ENCODE measurements at regions not wholly inside any gene's neighbourhood (a gene's known extent, or its start where the extent isn't known, plus 50 kb on each side); places are given as distances from the start of the nearest gene placed in this dataset.

DNA sequence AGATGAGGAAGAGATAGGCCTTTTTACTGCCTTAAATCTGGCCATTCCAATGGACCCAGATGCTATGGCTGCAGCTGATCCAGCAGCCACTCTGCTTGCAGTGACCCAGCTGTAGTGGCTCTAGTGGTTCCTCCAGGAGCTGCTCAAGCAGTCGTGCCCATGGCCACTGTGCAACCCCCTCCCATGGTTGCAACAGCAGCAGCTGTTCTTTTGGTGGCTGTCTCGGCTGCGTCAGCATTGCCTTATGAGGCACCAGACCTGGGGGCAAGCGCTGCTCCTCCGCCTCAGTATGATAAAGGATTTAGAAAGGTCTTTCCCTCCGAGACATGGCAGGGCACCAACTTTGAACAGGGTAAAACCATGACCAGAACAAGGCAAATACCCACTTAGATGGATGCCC, 384.9 kb upstream of the DCC start:
- no peak for DNase-seq

DNA sequence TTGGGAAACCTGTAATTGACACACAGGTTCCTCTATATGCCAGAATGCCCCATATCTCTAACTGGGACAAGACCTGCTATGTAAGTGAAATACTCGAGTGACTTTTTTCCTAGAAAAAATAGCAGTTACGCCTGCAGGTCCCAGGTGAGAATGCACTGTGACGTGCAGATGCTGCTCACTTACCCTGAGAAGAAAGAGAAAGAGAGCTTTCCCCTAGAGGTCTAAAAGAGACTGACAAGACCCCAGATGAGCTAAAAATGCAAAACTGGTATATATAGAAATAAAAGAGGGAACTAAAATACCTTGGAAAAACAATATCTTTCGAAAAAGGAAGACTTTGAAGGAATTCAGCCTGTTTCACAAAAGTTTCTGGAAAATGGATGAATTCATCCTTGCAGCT, 383.0 kb upstream of the DCC start:
- DNase-seq = no peak

DNA sequence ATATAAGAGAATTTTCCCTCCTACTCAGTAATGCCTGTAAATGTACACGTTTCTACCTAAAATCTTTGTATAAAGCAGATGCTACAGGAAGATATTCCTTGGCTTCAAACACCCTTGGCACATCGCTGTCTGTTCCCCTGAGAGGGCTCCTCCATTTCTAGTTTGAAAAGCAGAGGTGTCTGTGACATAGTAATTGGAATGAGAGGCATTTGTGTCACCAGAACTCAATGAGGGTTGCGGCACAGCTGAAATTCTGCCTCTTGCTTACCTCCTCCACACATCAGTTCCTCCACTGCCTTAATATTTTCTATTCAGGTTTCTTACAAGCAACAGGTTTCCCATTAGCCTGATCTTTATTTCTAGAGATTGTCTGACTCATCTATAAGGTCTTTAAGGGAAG, 359.9 kb upstream of the DCC start:
- no peak for DNase-seq

DNA sequence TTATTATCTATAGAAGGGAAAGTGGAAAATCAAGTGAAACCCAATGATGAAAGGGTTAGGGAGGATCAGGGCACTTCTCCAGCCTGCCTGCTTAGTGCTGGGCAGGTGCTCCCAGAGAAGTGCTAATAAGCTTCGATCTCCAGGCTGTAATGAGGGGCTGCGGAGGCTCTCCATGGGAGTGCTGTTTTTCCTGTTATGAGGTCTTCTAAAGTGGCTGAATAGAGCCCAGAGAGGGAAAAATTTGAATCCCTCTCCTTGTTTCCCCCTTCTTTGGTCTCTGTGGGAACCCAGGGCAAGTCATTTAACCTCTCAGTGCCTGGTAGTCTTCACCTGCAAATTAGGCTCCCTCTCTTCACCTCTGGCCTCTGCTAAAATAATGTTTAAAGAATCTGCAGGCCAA, 351.7 kb upstream of the DCC start:
- DNase-seq = no peak

DNA sequence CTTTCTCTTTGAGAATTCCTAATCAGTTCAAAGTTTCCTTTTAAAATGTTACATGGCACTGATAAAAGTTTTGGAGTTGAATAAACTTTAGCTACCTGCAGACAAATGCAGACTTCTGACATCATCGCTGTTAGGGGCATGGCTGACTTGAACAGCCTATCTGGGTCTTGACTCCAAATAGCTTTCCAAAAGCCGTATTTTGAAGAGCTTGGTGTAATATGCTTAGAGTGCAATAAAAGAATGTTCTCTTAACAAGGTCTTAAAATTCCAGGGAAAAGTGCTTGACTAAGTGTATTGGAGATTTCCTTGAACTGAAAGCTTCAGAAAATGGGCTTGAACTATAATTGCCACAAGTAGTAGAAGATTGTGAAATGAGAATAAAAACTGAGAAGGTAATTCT, 342.9 kb upstream of the DCC start:
- DNase-seq = no peak

DNA sequence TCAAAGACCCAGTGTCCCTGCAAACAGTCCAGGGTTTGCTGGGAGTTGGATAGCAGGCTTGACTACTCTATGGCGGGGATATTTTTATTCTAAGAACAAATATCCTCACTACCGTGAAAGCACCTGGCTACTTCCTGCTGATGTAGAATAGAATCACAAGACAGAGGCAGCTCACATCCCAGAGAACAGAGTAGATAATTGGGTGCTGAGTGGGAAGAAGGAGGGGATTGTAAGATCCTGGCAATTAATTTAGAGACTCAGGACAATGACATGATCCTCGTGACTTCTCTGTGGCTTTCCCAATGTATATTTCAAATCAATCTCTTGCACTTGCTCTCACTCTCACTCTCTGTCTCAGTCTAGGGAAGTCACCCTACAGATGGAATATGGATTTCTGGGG, 341.9 kb upstream of the DCC start:
- no peak for DNase-seq

DNA sequence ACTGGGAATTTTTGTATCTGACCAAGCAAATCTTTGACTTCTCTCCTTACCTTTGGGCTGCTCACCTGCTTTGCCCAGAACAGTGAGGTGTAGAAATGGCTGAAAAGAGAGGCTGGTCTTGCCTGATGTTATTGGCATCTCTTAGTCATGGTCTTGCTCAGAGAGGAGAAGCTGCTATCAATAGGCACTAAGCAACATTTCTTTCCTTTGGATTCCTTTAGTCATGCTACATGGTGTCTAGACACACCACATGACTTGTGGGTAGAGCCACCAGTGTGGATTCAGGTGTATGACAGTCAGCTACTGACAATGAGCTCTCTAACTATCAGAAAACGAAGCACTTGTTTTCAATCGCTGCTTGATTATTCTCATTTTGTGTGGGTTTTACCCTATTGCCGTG, 341.3 kb upstream of the DCC start:
- DNase-seq = no peak

DNA sequence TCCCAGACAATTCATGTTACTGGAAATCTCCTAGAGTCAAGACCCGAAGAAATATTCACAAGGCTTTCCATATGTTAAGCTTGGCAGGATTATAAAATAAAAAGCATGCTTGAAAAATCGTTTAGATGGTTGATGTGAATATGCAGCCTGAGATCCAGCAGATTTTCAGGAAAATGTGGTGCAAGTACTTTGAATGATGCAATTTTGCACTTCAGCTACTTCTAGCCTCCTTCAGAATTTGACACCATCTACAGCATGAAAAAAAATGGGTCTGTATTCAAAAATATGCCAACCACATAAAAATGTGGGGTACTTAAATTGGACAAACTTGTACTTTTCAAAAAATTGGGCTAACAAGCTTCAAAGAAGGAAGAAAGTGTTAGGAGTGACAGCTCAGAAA, 340.6 kb upstream of the DCC start:
- no peak for DNase-seq

DNA sequence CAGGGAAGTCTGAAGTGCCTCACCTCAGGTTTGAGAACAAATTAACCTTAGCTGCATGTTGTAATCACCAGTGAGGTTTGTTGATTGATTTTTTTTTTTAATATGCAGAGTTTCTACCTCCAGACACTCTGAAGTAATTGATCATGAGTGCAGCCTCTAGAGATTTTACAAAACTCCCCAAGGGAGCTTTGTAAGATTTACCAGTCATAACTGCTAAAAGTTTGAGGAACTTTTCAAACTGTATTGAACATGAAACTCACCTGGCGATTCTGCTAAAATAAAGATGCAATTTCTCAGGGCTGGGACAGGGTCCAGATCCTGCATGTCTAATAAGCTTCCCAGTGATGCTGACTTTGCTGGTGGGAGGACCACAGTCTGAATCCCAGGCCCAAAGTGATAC, 339.6 kb upstream of the DCC start:
- DNase-seq = no peak

DNA sequence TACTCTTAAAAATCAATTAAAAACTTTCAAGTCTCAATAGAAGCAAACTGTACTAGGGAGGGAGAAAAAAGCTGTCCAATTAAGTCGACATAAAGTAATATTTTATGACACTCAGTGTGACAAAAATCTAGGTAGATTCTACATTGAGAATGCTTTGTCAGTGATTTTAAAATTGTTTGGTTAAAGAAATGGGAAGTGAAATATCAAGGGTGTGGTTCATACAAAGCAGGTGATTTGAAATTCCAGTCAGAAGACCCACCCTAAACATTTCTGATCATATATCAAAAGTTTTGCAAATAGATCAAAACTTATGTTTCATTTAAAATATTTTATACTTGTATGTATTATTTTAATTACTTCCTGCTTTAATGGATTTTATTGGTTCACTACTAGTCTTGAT, 338.9 kb upstream of the DCC start:
- no peak for DNase-seq

DNA sequence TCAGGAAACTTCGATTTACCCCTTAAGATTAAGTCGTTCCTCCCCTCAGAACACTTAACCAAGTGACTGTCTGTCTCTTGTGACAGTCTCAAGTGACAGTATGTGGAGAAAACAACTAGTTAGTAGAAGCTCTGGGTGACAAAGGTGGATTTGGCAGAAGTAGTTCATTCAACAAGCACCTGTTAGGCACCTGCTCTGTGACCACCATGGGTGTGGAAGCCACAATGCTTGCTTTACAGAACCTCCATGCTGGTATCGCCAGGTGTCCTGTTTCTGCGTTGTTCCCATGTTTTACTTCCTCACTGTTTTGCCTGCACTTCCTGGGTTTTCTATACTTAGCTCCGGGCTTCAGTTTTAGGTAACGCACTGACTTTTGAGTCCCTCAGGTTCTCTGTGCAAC, 337.4 kb upstream of the DCC start:
- DNase-seq = no peak

DNA sequence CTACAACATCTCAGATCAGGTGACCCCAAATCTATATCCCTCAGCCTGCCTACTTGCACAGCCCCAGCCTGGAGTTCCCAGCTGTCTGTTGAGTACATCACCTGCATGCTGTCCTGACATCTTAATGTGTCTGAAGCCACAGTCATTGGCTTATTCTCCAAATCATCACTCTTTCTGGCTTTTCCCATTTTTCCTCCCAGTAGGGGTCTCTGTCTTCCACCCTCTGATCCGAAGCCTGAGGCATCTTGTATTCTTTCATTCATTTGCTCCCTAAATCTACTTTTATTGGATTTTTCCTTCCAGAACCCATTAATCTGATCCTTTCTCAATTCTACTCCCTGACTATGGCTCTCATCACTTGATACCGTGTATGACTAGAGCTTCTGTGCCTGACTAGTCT, 332.9 kb upstream of the DCC start:
- no peak for DNase-seq

DNA sequence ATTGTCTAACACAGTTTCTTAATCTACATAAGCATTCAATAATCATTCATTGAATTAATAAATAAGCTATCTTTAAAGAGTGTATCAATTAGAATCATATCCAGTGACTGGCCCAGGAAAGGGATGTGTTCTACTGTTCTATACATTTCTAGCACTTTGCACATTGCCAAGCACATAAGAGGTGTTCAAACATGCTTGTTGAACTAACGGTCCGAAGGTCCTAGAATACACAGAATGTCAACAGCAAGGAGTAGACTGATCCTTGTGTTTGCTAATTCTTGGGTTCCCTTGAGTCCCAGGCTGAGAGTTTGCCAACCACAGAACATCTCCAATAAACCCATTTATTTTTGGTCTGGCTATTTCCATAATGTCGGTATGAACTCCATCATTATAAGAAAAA, 331.7 kb upstream of the DCC start:
- no peak for DNase-seq

DNA sequence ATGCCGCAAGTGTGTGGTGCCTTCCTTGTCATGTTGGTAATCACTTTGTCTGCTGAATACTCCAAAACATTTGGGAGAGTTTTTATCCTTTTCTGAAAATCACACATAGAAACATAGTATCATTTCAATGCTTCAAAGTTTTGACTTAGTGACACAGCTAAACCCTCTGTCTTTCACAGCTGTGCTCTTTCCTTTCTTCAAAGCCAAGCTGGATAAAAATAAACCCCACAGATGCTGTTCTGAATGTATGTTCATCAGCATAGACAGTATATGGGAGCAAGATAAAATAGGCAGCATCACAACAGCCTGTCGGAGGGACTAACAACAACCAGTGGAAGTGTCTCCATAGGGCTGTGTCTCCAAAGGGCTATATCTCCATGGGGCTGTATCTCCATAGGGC, 331.3 kb upstream of the DCC start:
- no peak for DNase-seq

DNA sequence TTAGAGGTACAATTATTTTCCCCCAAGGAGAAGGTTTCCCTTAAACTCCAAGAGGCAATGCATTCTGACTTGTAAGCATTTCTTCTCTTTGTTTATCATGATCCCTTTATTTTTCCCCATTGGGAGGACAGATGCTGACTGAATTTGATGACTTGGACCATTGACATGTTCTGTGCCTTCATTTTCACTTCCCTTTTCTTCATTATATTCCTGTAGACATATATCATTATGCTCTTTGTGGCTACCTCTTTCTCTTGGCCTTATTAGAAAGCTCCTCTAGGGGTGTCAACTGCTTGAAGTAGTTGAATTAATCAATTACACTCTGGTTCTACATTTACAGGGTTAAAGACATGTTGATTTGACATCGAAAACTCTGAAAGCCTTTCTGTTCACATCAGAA, 330.0 kb upstream of the DCC start:
- DNase-seq = no peak

DNA sequence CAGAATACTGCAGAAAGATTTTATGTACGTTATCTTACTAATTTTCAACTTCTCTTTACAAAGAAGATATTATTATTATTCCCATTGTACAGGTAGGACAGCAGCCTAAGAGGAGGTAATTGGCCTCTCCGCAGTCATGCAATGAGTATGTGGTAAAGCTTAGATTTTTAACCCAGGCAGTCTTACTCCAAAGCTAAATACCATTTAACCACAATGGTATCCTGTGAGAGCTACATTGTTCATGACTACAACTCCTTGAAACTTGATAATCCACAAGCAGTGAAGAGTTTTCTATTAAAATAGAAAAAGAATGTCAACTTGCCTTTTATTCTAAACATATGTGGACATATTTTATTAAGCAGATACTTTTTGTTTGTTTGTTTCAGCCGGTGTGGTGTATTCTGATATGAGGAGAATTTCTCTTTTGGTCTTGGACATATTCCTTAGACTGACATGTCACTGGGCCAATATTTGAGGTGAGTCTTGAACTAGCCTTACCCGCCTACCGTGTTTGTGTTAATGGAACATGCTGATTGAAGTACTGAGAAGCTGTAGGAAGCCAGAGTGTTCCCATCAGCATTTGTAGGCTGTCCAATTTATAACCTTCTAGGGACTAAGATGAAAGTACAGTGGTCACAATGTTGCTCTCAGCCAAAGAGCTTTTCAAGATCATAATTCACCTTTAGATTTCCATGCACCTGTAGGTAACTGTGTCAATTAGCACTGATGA, 293.9 kb upstream of the DCC start:
- no peak for DNase-seq

DNA sequence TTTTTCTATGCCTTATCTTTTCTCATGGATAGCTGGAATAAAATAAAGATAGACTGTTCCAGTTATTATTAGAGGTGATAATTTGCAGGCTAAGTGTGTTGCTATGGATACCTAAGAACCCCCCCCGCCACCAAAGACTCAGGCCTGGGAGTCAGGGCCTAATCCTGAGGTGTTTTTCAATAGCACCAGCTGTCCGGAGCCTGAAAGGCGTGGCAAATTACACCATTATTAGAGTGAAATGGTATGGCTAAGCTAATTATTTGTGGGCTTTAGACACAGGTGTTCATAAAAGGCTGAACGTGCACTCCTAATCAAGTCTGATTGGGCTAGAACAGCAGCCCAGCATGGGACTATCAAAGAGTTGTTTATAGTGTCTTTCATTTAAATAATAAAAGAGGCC, 293.2 kb upstream of the DCC start:
- DNase-seq = no peak

DNA sequence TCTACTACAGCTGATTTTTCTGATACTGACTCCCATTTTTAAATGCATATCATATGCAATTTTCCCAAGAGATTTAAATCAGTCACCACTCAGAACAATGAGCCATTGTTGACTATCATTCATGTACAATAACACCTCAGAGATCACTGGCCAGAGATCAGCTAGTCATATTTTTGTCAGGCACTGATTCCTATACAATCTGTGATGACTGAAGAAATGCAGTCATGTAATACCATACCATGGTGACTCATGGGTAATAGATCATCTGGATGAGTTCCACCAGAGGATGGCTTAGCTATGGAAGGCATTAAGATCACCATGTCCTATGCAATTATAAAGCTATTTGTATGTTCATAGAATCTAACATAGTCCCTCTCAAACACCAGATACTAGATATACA, 285.7 kb upstream of the DCC start:
- DNase-seq = no peak

DNA sequence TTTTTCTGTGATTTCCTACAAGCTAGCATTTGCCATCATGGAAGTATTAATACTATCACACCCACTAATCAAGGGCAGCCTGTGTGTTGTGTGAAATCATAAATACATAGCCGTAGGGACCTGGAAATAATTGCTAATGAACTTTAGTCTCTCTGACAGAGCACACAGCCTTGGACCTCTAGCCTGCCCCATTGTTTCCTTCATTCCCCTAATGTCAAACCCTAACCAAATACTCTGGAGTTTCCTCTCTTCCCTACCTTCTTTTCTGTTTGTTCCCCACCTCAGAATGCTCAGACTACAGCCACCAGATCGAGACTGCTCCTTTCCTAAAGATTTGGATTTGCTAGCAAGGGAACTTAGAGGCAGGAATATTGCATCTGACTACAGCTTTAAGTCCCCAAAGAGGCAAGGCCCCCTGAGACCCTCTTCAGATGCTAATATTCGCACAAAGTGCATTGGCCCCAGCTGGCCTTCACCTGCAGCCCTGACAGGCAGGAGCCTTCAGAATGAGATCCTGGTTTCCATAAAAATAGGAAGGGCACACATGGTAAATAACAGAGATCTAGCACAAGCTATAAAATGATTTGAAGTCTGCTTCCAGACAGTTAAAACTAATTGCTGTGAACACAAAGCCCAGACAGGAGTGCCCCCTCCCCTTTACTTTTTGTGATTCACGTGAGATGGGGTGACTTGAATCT, 279.2 kb upstream of the DCC start:
- DNase-seq = no peak

DNA sequence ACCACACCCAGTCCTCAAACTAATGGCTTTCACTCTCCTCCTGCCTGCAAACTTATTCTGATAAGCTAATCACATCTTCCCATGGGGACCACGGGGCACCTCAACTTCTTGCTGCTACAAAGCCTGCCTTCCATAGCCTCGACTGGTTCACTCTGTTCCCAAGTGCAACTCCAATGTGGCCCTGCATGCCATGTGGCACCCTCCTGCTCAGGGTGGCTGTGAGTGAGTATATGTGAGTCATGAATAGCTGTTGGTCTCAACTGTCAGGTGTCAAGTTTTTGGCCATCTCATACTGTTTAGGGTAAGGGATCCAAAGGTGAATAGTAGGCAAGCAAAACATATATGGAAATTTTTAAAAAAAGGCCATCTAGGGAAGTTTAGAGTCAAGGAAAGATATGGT, 276.1 kb upstream of the DCC start:
- no peak for DNase-seq

DNA sequence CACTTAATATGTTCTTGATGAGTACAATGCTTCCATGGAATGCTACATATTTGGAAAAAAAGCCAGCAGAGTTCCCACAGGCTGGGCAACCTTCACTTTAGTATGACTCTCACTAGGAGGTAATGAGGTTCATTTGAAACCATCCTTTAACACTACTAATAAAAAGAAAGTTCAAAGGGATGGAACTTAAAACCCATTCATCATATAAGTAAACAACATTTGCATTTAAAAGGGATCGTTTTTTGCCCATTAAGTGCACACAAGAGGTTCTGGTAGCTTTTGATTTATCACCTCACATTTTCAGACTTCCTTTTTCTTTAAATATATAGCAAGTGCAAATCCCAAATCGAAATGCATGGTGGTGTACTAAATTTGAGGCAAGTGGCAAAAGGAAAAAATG, 270.8 kb upstream of the DCC start:
- no peak for DNase-seq

DNA sequence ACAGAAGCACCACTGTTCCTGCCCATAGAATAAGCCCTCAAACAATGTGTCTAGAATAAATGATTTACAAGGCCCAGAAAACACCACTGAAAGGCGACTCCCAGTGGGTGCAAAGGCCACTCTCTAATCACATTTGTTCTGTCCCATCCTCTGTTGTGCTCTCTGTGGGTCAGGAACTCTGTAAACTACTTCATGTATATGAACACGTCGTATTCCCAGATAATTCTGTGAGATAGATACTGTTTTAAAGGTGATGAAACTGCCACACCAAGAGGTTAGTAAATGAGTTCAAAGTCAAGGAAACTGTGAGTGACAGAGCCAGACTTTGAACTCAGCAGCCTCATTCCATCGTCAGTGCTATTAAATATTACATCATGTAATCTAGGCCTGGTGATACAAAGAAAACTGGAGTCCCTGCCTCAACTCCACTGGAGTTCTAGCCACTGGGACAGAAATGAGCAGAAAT, 269.7 kb upstream of the DCC start:
- no peak for DNase-seq

DNA sequence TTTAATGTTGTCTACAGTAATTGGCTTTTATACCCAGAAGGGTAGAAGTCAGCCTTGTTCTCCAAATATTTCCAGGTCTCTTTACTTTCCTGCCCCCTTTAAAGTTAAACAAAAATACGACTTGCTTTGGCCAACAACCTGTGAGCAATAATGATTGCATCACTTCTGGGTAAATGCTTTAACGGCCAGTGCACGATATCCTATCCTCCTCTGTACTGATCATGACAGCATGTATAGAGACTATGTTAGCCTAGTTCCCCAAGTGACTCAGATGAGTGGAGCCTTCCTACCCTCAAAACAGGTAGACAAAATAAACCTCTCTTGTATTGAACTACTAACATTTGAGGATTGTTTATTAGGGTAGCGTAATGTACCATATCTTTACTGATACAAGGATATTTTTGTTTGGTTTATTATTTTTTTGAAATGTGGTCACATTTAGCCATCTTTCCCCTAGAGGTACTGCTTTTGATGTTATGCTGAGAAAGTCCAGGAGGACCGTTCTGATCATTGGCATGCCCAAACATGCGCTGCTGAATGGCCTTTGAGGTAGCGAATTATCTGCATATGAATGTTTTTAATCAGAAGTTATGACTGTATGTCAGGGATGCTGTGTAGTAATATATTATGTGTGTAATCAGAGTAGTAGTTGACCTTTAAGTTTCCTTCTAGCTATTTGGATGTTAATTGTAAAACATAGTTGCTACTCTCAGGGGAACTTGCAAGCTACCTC, 262.6 kb upstream of the DCC start:
- no peak for DNase-seq

DNA sequence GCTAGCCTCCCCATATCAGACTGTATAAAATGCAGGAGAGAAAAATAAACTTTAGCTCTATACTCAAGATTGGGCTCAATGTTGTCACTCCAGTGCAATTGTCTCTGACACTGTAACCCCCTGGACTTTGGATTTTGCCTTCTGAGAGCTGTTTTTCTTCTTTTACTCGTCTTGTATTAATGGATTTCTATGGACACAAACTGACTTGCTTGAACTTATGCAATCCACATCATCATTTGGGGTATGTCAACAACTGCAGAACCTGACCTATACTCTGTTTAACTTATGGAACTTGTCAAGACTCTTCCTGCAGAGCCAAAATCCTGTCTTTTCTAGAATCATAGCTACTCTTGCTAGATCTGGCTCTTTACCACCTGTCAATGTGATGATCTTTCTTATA, 257.8 kb upstream of the DCC start:
- DNase-seq = no peak
